B cell (primary cell): ENCODE measurements at regions not wholly inside any gene's neighbourhood (a gene's known extent, or its start where the extent isn't known, plus 50 kb on each side); places are given as distances from the start of the nearest gene placed in this dataset.
"Not testable (repeated sequence)": the region's sequence is repeated elsewhere in the genome, so short reads cannot be mapped to it uniquely, and the experiment has no call there.

ENCODE experiments used
- ATAC-seq: fragments of 200-7000 bp; cut with Tn5 transposase; one replicate; pipeline ENCODE4 v1.10.0; 2021; ENCODE audit warnings: low read depth, mild to moderate bottlenecking, moderate number of reproducible peaks, moderate library complexity
- CTCF ChIA-PET: fragments of 350-600 bp; sonication (Branson Sonifier 250); formaldehyde crosslinking; loops from one replicate; lab custom pipeline; 2021; ENCODE audit warnings: antibody characterized with exemption, inconsistent platforms; lab: Charles Lee
- POLR2A ChIA-PET: fragments of 350-600 bp; sonication (Branson Sonifier 250); formaldehyde crosslinking; loops from one replicate; lab custom pipeline; 2021; ENCODE audit warnings: antibody characterized with exemption; lab: Charles Lee
- DNase-seq: peaks from one replicate; pipeline ENCODE4 v3.0.0; 2013
- H2AFZ ChIP-seq: 2 replicates; pipeline ENCODE4 v1.6.1; 2012; ENCODE audit warnings: mild to moderate bottlenecking, low read depth, low read length; ENCODE audit not compliant: insufficient read depth, poor library complexity, severe bottlenecking
- H3K27ac ChIP-seq, 2 donors: 1 replicate in 1 of 2; 2 replicates in 1 of 2; pipeline ENCODE4 v1.5.1; 2012 to 2013; ENCODE audit warnings: low read length in 2 of 2, mild to moderate bottlenecking in 2 of 2, moderate library complexity in 1 of 2
- H3K27me3 ChIP-seq, 4 experiments: fragments of 200-600 bp in 1 of 4; sonication (generic) in 1 of 4; replicated peaks in 1 of 4; 1 replicate in 2 of 4; 2 replicates in 2 of 4; pipeline versions ENCODE4 v1.6.1 to v1.7.0; 2013 to 2016; ENCODE audit warnings: low read length in 3 of 4, mild to moderate bottlenecking in 2 of 4, mixed read lengths in 1 of 4, moderate library complexity in 1 of 4; ENCODE audit not compliant: insufficient read depth in 4 of 4, control insufficient read depth in 3 of 4; ENCODE audit errors: control extremely low read depth in 1 of 4
- H3K36me3 ChIP-seq, 2 experiments: replicated peaks in 1 of 2; 1 replicate in 1 of 2; 2 replicates in 1 of 2; pipeline versions ENCODE4 v1.6.1 to v1.7.1; 2013; ENCODE audit warnings: low read length in 1 of 2; ENCODE audit not compliant: insufficient read depth in 2 of 2, control insufficient read depth in 1 of 2; ENCODE audit errors: control extremely low read depth in 1 of 2, extremely low read depth in 1 of 2
- H3K4me1 ChIP-seq, 2 donors: fragments of 200-600 bp in 1 of 2; sonication (generic) in 1 of 2; 1 replicate in 1 of 2; 2 replicates in 1 of 2; pipeline versions ENCODE4 v1.5.1 to v1.6.1; 2013 to 2017; ENCODE audit warnings: low read length in 2 of 2; ENCODE audit not compliant: control insufficient read depth in 2 of 2, insufficient read depth in 2 of 2
- H3K4me2 ChIP-seq: replicated peaks from 2 replicates; pipeline ENCODE3; 2012; ENCODE audit warnings: mild to moderate bottlenecking, low read depth, low read length; ENCODE audit not compliant: poor library complexity, severe bottlenecking
- H3K4me3 ChIP-seq, 5 experiments: fragments of 200-600 bp in 1 of 5; sonication (generic) in 1 of 5; 1 replicate in 3 of 5; 2 replicates in 2 of 5; pipeline versions ENCODE4 v1.5.1 to v1.7.0; 2011 to 2016; ENCODE audit warnings: low read length in 4 of 5, mild to moderate bottlenecking in 4 of 5, low read depth in 2 of 5, control low read depth in 1 of 5, moderate library complexity in 1 of 5; ENCODE audit not compliant: insufficient read depth in 1 of 5; ENCODE audit errors: control extremely low read depth in 1 of 5, extremely low read depth in 1 of 5
- H3K79me2 ChIP-seq: fragments of 200-600 bp; sonication (generic); one replicate; pipeline ENCODE4 v1.6.0; 2016; ENCODE audit warnings: low read length; ENCODE audit not compliant: control insufficient read depth, insufficient read depth
- H3K9ac ChIP-seq: fragments of 200-600 bp; sonication (generic); 2 replicates; pipeline ENCODE4 v1.6.1; 2017; ENCODE audit warnings: mild to moderate bottlenecking, low read length, moderate library complexity
- H3K9me3 ChIP-seq, 3 donors: one replicate each; pipeline versions ENCODE4 v1.6.1 to v1.7.1; 2013; ENCODE audit warnings: low read length in 2 of 3; ENCODE audit not compliant: control insufficient read depth in 2 of 3, insufficient read depth in 1 of 3; ENCODE audit errors: control extremely low read depth in 1 of 3
- H4K20me1 ChIP-seq: 2 replicates; pipeline ENCODE4 v1.6.0; 2012; ENCODE audit warnings: mild to moderate bottlenecking, low read length; ENCODE audit not compliant: insufficient read depth, control insufficient read depth, poor library complexity, severe bottlenecking
- H3K27ac Mint-ChIP-seq: one replicate; pipeline ENCODE4 v1.8.0; 2021; ENCODE audit warnings: mixed read lengths
- H3K27me3 Mint-ChIP-seq: one replicate; pipeline ENCODE4 v1.8.0; 2021; ENCODE audit warnings: mixed read lengths
- H3K4me1 Mint-ChIP-seq: one replicate; pipeline ENCODE4 v1.8.0; 2021; ENCODE audit warnings: mixed read lengths
- H3K4me3 Mint-ChIP-seq: one replicate; pipeline ENCODE4 v1.8.0; 2021; ENCODE audit warnings: mixed read lengths
- H3K9me3 Mint-ChIP-seq: one replicate; pipeline ENCODE4 v1.8.0; 2022; ENCODE audit warnings: mixed read lengths; ENCODE audit not compliant: insufficient read depth
- CTCF ChIP-seq: fragments of 200-600 bp; IDR thresholded peaks from one replicate; pipeline ENCODE4 v1.8.0; 2022; ENCODE audit warnings: antibody characterized with exemption, mild to moderate bottlenecking
- EZH2 ChIP-seq: IDR thresholded peaks from 2 replicates; pipeline ENCODE4 v1.6.1; 2012; ENCODE audit warnings: borderline replicate concordance, low read depth, mild to moderate bottlenecking, moderate library complexity, low read length; ENCODE audit not compliant: insufficient read depth, poor library complexity, severe bottlenecking
- WGBS: methylation state at CpG from one replicate; pipeline ENCODE4 v1.1.5; 2013; ENCODE audit warnings: missing lambda C conversion rate; ENCODE audit not compliant: insufficient coverage; 5-methylcytosine and 5-hydroxymethylcytosine counted together
- intact Hi-C: fragments of 100-400 bp; cut with micrococcal nuclease; formaldehyde crosslinking; loops from one replicate; pipeline ENCODE4 v1.10.0; 2022

GRCh38 chr17:34739386-34739785 is 160.0 kb downstream of the TMEM132E start:
- Histone ChIP-seq H3K9me3 (peaks cover 0 to 3% (median 0%) of the 10 kb centered on the region in 3 donors), H3K27me3 (peaks cover 0 to 10% (median 0%) of the 10 kb centered on the region in 4 experiments), H3K79me2 (no peaks in the 10 kb centered on the region), H3K36me3 (no peaks in the 10 kb centered on the region), H3K4me1 (no peaks in the 10 kb centered on the region), H4K20me1 (no peaks in the 10 kb centered on the region), H3K4me3 (no peak overlapping the region), H2AFZ (no peak overlapping the region), H3K27ac (no peak overlapping the region), H3K4me2 (no peak overlapping the region), H3K9ac (no peak overlapping the region)
- whole genome bisulfite sequencing = 56% methylated on average over 5 of the region's 5 CpGs
- DNase-seq (no peak), ATAC-seq (no peak)
- ChIA-PET POLR2A (no interaction called here), CTCF (interaction anchor here (0.9 kb wide), 1 partner anchor 10 kb away, joined by 3 read pairs; no protein-coding TSS in a partner anchor)
- Mint-ChIP-seq H3K4me3 (no peak overlapping the region), H3K9me3 (no peaks in the 10 kb centered on the region), H3K27ac (no peak overlapping the region), H3K4me1 (no peaks in the 10 kb centered on the region), H3K27me3 (peaks cover 14% of the 10 kb centered on the region)
- intact Hi-C loops = no loop called here
- TF ChIP-seq EZH2 = no peak
- TF ChIP-seq CTCF = no peak

GRCh38 chr17:34737673-34738072 is 158.3 kb downstream of the TMEM132E start:
- H3K9me3 Mint-ChIP-seq, H3K4me1 Mint-ChIP-seq, H3K36me3 ChIP-seq, H3K27ac ChIP-seq, H4K20me1 ChIP-seq, H3K4me2 ChIP-seq, H3K27ac Mint-ChIP-seq, POLR2A ChIA-PET, H3K4me3 Mint-ChIP-seq, H3K79me2 ChIP-seq, H3K9me3 ChIP-seq, intact Hi-C loops, ATAC-seq, H3K4me3 ChIP-seq, DNase-seq, H3K9ac ChIP-seq, H2AFZ ChIP-seq, CTCF ChIA-PET, H3K4me1 ChIP-seq: not testable (repeated sequence)
- H3K27me3 ChIP-seq = peaks cover 0 to 10% (median 0%) of the 10 kb centered on the region in 4 experiments
- 87% methylated on average over 2 of the region's 4 CpGs for WGBS
- H3K27me3 Mint-ChIP-seq = peaks cover 11% of the 10 kb centered on the region
